RWPE2 (cell line): ENCODE measurements at regions not wholly inside any gene's neighbourhood (a gene's known extent, or its start where the extent isn't known, plus 50 kb on each side); places are given as distances from the start of the nearest gene placed in this dataset.
"Not testable (repeated sequence)": the region's sequence is repeated elsewhere in the genome, so short reads cannot be mapped to it uniquely, and the experiment has no call there.

Experiments used
- ATAC-seq: fragments of 200-7000 bp; cut with Tn5 transposase; 3 replicates; pipeline ENCODE4 v1.9.1; 2021; ENCODE audit warnings: low read depth
- DNase-seq: peaks from one replicate; pipeline ENCODE4 v3.0.0-alpha.2; 2020; ENCODE audit warnings: low spot score
- H3K27ac ChIP-seq: fragments of 450-650 bp; 2 replicates; pipeline ENCODE4 v1.5.1; 2017; ENCODE audit warnings: mild to moderate bottlenecking; ENCODE audit not compliant: poor library complexity, severe bottlenecking
- H3K27me3 ChIP-seq: fragments of 250-450 bp; sonication (Bioruptor Pico); 2 replicates; pipeline ENCODE4 v1.5.1; 2021; ENCODE audit warnings: mild to moderate bottlenecking, moderate library complexity; ENCODE audit not compliant: insufficient read depth, poor library complexity, severe bottlenecking
- H3K36me3 ChIP-seq: fragments of 250-450 bp; sonication (Bioruptor Pico); 2 replicates; pipeline ENCODE4 v1.5.1; 2020; ENCODE audit warnings: low read depth, mild to moderate bottlenecking, moderate library complexity
- H3K4me1 ChIP-seq: fragments of 250-450 bp; sonication (Bioruptor Pico); 2 replicates; pipeline ENCODE4 v1.5.1; 2021; ENCODE audit warnings: mild to moderate bottlenecking, moderate library complexity; ENCODE audit not compliant: insufficient read depth, poor library complexity, severe bottlenecking
- H3K4me3 ChIP-seq: fragments of 250-450 bp; sonication (Bioruptor Pico); 2 replicates; pipeline ENCODE4 v1.5.1; 2021; ENCODE audit warnings: mild to moderate bottlenecking, moderate library complexity; ENCODE audit not compliant: severe bottlenecking
- H3K9me3 ChIP-seq: fragments of 250-450 bp; sonication (Bioruptor Pico); 2 replicates; pipeline ENCODE4 v1.5.1; 2021; ENCODE audit warnings: mild to moderate bottlenecking, moderate library complexity; ENCODE audit not compliant: severe bottlenecking
- TF ChIP-seq, protein P1 (sequence below): fragments of 450-650 bp; IDR thresholded peaks from one replicate; pipeline ENCODE4 v1.5.1; 2017; ENCODE audit warnings: mild to moderate bottlenecking, moderate library complexity; ENCODE audit not compliant: poor library complexity, severe bottlenecking

- TF ChIP-seq, protein P1, sequence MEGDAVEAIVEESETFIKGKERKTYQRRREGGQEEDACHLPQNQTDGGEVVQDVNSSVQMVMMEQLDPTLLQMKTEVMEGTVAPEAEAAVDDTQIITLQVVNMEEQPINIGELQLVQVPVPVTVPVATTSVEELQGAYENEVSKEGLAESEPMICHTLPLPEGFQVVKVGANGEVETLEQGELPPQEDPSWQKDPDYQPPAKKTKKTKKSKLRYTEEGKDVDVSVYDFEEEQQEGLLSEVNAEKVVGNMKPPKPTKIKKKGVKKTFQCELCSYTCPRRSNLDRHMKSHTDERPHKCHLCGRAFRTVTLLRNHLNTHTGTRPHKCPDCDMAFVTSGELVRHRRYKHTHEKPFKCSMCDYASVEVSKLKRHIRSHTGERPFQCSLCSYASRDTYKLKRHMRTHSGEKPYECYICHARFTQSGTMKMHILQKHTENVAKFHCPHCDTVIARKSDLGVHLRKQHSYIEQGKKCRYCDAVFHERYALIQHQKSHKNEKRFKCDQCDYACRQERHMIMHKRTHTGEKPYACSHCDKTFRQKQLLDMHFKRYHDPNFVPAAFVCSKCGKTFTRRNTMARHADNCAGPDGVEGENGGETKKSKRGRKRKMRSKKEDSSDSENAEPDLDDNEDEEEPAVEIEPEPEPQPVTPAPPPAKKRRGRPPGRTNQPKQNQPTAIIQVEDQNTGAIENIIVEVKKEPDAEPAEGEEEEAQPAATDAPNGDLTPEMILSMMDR: no peak
- ATAC-seq: no peak
- H3K27me3 ChIP-seq: no peaks in the 10 kb centered on the region
- no peaks in the 10 kb centered on the region for H3K4me1 ChIP-seq
- no peak overlapping the region for H3K4me3 ChIP-seq
- DNase-seq: no peak
- no peaks in the 10 kb centered on the region for H3K9me3 ChIP-seq
- no peaks in the 10 kb centered on the region for H3K36me3 ChIP-seq
- no peak overlapping the region for H3K27ac ChIP-seq
These were observed 279.4 kb downstream of the NKX6-1 start for GRCh38 chr4:84219656-84220055.

DNA sequence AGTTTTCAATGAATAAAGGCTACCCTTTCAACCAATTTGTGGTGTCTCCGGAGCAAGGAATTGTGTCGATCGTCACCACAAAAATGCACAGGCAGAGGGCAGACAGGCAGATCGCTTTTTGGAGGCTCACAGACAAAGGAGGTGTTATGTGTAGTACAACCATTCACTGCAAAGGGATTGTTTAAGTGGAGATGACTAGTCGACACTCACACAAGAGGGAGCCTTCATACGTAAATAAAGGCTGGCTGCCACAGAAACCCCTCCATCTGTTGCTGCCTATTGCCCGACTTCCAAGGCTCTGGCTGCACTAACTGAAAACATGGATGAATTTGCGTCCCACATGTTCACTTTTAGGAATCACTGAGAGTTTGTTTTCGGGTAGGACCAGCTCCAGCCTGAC, 281.1 kb downstream of the NKX6-1 start:
- Histone ChIP-seq H3K4me3 (no peak overlapping the region), H3K27ac (no peak overlapping the region), H3K27me3 (no peaks in the 10 kb centered on the region), H3K4me1 (no peaks in the 10 kb centered on the region), H3K36me3 (no peaks in the 10 kb centered on the region), H3K9me3 (no peaks in the 10 kb centered on the region)
- no peak for ATAC-seq
- DNase-seq: no peak
- TF ChIP-seq, protein P1: no peak

GRCh38 chr4:84215217-84215616, 283.9 kb downstream of the NKX6-1 start:
- ATAC-seq (no peak), DNase-seq (no peak)
- H3K9me3 ChIP-seq: no peaks in the 10 kb centered on the region
- no peak overlapping the region for H3K4me3 ChIP-seq
- H3K27ac ChIP-seq: no peak overlapping the region
- TF ChIP-seq, protein P1: no peak
- H3K4me1 ChIP-seq: no peaks in the 10 kb centered on the region
- no peaks in the 10 kb centered on the region for H3K36me3 ChIP-seq
- H3K27me3 ChIP-seq: no peaks in the 10 kb centered on the region

DNA sequence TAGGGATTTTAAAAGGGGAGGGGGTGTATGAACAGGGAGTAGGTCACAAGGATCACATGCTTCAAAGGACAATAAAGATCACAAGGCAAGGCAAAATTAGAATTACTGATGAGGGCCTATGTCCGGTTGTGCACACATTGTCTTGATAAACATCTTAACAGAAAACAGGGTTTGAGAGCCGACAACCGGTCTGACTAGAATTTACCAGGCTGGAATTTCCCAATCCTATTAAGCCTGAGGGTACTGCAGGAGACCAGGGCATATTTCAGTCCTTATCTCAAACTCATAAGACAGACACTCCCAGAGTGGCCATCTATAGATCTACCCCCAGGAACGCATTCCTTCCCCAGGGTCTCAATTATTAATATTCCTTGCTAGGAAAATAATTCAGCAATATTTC, 292.9 kb downstream of the NKX6-1 start:
- not testable (repeated sequence) for H3K36me3 ChIP-seq, H3K4me3 ChIP-seq, DNase-seq, ATAC-seq, H3K4me1 ChIP-seq, H3K27ac ChIP-seq, H3K9me3 ChIP-seq, H3K27me3 ChIP-seq

GRCh38 chr4:84189144-84189543, 309.9 kb downstream of the NKX6-1 start:
- TF ChIP-seq, protein P1: no peak
- H3K4me1 ChIP-seq: no peaks in the 10 kb centered on the region
- no peaks in the 10 kb centered on the region for H3K27me3 ChIP-seq
- no peak for DNase-seq
- no peaks in the 10 kb centered on the region for H3K9me3 ChIP-seq
- no peak overlapping the region for H3K4me3 ChIP-seq
- H3K36me3 ChIP-seq: no peaks in the 10 kb centered on the region
- H3K27ac ChIP-seq: no peak overlapping the region
- ATAC-seq: no peak
